ENCODE measurements at regions not wholly inside any gene's neighbourhood (a gene's known extent, or its start where the extent isn't known, plus 50 kb on each side); places are given as distances from the start of the nearest gene placed in this dataset.

DNA sequence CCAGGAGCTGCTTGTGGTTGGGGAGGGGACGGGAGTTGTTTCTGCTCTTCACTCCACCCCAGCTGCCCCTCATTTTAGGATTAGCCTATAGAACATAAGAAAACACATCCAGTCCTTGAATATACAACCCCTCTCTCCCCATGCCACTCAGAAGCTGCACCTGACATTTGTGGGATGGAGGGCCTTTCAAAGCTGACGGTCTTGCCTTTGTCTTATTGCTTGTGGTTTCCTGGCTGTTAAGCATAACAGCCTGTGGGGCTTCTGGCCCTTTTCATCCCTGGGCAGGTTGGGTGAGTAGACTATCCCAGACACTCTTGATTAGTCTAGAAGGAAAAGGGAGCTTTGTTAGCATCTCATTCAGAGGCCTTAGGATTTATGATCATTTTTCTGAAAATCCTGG is 407.6 kb upstream of the BOD1L1 start:
- DNase-seq (ENCODE audit: low read depth, low spot score): no peak

DNA sequence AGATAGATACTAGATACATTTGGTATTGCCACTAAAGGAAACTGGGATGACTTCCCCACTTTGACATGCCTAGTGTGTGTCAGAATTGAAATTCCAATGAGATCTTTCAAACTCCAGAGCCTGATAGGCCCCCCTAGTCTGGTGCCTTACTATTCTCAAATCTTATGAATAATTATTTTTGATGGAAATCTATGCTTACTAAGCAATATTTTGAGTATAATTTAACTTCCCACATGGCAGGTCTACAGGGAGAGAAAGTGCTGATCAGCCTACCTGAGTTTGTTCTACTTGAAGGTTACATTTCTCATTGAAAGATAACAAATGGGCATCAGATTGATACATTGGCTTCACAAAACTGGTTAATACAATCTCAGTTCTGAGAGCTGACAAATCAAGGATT is 415.7 kb upstream of the BOD1L1 start:
- no peak for DNase-seq (ENCODE audit: low read depth, low spot score)

DNA sequence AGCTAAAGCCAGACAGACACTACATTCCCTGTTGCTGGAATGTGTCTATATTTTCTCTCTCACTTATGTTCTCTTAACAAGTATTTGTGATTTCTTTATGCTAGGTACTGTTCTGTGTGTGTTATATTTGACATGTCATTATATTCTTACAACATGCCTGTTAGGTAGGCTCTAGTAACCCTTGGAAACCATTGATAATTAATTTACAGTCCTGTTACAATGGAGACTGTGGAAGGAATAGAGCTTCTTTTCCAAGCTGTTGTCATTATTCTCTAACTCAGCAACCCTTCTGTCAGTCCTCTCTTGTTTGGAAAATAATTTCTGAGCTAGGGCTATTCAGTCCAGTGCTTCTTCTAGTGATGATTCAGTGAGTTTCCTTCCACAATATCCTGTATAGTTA is 419.1 kb upstream of the BOD1L1 start:
- no peak for DNase-seq (ENCODE audit: low read depth, low spot score)

DNA sequence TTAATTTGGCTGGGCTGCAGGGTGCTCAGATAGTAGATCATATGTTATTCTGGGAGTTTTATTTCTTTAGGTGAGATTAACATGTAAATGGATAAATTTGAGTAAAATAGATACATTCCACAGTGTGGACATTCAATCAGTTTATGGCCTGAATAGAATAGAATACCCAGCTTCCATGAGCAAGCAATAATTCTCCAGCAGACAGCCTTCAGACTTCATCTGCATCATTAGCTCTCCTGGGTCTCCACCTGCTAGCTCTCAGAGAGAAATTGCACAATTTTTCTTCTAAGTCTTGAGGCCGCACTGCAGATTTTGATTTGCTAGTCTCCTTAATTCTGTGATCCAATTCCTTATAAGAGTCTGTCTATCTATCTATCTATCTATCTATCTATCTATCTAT is 420.3 kb upstream of the BOD1L1 start:
- DNase-seq (ENCODE audit: low read depth, low spot score): no peak

DNA sequence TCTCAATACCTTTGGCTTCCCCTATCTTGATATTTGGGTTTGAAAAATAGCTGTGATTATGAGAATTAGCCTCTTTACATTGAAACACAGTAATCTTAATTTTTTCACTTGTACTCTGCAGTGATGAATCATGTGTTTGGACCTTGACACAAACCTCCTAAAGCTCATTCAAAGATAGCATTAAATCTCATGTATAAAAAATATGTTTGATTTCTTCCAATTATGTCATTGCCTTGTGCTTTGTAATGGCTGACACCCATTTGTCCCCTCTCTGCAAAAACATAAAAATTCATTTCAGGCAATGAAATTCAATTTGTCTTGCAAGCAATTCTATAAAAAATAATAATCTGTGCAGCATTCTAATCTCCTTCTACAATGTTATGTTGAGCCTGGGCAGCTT is 422.4 kb upstream of the BOD1L1 start:
- no peak for DNase-seq (ENCODE audit: low read depth, low spot score)

DNA sequence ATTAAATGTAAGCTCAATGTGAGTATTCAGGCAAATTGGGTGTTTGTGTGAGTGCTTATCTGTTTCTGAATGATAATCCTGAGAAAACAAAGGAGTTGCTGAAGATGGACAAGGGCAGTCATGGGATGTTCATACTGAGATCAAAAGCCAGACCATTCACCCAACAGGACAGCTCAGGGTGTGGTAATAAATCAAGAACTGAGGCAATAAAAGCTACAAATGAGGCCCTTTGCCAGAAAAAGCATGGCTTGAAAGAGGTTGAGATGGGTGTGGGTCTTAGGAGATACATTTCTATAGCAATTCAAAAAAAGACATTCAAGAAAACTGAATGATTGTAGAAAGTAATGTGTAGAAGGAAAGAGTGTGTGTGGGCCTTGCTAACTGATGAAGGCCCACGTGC is 425.8 kb upstream of the BOD1L1 start:
- no peak for DNase-seq (ENCODE audit: low read depth, low spot score)

DNA sequence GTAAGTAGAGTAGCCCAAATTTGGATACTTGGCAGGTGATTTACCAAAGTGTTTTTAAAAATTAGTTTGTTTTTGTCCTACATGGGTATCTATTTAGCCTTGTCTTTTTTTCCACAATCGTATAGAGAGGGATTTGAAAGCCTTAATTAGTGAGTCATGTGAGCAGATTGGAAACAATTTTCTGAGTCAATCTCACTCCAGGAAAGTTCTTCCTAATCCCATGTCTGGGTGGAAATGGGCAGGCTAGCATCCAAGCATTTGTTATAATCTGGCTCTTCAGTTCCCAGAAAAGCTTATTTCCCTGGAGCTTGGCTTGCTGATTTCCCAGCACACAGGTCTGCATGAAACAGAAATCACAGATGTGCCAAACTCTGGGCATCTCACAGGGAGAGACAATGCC is 426.9 kb upstream of the BOD1L1 start:
- no peak for DNase-seq (ENCODE audit: low read depth, low spot score)

DNA sequence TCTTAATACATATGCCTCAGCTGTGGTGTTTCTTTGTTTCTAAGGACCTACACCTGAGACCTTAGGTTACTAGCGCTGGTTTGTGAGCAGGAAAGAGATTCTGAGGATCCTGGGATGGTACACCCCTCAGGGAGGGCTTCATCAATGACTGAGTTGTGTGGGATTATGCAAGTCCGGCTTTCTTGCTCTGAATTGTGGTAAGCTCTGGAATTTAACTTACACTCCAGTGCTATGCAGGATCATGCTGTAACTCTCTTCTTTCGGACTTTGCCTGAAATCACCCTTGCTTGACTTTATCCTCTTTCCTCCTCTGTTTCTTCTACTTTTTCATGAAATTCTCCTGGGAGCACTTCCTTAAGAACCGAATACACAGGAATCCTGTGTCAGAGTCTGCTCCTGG is 431.5 kb upstream of the BOD1L1 start:
- no peak for DNase-seq (ENCODE audit: low read depth, low spot score)

DNA sequence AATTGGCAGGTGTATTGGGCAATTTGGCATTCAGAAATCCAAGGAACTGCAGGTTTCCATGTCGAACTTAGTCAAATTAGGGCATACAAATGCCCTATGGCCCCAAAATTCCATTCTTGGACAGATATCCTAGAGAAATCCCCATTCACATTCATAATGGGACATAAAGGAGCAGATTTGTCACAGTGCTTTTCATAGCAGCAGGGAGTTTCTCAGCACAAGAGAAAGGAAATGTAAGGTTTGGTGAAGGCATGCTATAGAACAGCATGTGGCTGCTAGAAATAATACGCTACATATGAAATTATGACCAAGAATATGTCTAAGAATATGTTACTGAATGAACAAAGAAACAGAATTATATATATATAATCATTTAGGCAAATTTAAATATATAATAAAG is 437.5 kb upstream of the BOD1L1 start:
- DNase-seq (ENCODE audit: low read depth, low spot score): no peak

DNA sequence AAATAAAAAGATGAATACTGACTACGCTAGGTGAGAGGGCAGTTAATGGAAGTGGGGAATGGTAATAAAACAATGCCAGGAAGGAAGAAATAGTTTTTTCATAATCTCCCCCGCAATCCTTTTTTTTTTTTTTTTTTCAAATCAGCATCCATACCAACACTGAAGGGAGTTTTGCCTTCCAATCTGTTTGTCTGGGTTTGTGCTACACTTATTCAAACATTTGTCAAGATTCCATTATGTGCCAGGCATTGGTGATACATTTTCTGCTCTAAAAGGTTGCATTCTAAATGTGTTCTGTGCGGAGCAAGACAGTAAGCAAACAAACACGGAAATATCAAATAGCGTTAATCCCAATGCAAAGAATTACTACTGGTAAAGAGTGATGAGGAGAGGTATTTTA is 437.9 kb upstream of the BOD1L1 start:
- no peak for DNase-seq (ENCODE audit: low read depth, low spot score)

DNA sequence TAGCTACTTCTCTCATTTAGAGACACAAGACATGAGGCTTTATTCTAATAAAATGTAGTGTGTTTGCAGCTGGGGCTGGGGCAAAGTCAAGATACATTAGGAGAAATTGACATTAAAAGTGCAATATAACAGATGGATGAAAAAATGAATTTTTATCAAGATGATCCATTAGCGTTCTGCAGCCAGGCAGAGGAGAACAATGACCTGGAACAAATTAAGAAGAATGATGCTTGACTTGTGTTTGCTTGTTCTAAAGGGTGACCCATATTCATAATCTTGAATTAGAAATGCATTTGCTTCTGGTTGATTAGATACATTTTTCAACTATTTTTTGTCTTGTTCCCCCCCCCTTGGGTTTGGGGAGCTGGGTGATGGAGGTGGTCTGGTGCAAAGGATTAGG is 439.5 kb upstream of the BOD1L1 start:
- DNase-seq (ENCODE audit: low read depth, low spot score): no peak

DNA sequence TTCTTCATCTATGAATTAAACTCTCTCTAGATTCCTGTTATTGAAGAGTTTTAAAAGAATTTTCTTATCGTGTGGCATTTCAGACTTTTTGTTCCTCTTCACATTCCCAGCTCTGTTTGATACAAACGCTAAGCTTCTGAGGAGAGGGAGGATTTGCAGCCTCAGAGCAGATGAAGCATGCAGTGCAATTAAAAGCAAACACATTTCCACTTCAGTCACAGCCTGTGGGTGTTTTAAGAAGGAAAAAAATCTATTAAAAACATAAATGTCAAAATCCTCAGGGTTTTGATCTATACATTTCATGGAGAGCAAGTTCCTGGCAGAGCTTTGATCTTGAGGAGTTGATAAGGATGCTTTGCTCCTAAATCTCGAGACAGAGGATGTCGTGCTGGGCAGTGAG is 442.4 kb upstream of the BOD1L1 start:
- no peak for DNase-seq (ENCODE audit: low read depth, low spot score)

DNA sequence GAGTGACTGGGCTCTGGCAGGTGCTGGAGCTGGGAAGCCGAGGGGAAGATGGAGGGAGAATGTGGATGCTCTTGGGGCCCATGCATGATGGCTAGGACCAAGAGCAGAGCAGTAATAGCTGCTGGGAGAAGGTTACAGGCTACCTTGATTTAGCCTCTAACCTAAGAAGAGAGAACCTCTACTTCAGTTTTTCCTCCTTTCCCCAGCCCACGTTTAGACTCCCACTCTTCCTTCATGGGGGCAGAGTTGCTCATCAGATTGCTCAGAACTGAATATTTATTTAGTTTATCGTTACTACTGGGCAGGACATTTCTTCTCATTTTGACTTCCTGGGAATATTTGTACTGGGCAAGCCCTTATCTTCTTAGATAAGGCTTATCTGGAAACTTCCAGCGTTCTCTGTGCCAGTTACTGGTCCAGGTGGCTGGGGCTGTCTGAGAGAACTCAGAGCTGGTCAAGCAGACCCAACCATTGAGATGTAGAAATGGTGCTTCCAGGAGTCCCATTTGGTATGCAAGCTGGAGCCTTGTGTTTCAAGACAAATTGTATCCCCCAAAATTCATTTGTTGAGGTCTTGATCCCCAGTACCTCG is 442.9 kb upstream of the BOD1L1 start:
- no peak for DNase-seq (ENCODE audit: low read depth, low spot score)

DNA sequence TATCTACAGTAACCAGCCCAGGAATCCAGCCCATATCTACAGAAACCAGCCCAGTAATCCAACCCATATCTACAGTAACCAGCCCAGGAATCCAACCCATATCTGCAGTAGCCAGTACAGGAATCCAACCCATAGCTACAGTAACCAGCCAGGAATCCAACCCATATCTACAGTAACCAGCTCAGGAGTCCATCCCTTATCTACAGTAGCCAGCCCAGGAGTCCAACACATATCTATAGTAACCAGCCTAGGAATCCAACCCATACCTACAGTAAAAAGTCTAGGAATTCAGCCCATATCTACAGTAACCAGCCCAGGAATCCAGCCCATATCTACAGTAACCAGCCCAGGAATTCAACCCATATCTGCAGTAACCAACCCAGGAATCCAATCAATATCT is 445.0 kb upstream of the BOD1L1 start:
- no peak for DNase-seq (ENCODE audit: low read depth, low spot score)

DNA sequence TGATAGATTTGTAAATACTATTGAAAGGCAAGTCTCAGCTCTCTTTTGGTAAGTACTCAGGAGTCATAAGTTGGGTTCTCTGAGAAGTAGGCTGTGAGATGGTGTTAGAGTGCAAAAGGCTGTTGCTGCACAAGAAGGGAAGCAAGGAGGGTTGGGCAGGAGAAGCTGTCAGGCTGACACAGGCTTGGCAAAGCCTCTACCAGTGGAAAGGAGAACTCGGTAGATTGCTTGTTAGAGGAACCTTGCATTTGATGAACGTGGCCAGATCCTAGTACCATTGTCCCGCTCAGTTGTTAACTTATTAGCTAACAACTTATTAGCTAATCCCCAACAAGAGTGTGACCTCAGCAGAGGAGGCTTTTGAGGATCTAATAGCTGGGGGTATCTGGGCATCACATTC is 449.3 kb upstream of the BOD1L1 start:
- DNase-seq (ENCODE audit: low read depth, low spot score): no peak

DNA sequence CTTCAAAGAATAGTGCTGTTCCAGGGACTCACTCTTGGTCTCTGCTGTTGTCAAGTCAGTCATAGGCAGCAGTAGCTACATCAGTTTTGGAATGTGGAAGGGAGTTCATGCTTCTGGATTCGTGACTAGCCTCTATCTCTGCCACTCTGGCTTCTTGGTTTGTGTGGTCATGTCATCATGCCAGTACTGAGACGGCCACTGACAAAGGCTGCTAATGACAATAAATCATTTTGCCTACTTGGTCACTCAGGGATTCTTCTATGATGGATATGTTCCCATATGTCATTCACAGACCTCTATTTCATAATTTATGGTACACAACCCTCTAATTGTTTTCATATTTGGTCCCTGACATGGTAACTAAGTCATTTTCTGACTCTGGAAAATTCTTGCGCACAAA is 450.8 kb upstream of the BOD1L1 start:
- DNase-seq (ENCODE audit: low read depth, low spot score): no peak

DNA sequence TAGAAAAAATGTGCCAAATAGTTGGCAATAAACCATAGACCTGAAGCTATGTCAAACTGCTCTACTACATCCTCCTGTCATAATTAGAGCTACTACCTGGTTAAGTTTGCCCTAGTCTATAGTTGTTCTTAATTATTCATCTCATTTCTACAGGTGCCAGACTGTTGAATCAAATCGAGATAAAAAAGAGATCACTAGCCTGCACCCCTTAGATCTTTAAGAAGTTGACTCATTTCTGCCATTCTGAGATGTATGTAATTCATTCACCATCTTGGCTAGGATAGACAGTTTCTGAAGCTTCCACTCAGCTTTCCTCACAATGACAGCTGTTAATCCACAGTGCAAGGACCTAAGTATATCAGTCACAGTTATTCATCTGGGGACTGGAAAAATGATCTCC is 452.1 kb upstream of the BOD1L1 start:
- no peak for DNase-seq (ENCODE audit: low read depth, low spot score)

DNA sequence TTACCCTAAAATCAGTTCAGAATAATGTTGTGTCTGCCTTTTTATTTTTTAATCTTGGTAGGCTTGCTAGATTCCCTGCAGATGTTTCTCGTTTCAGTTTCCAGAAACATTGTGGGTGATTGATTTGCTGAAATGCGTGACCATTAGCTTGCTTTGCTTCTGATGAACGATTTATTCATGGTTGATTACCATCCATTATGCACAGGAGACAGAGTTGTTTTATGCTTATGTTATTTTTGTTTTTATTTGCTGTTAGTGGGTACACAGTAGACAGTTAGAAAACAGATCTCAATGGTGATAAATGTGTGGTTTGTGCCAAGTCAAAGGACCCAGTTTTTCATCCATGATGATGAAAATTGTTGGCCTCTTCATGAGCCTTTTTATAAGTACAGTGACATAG is 455.6 kb upstream of the BOD1L1 start:
- DNase-seq (ENCODE audit: low read depth, low spot score): no peak

DNA sequence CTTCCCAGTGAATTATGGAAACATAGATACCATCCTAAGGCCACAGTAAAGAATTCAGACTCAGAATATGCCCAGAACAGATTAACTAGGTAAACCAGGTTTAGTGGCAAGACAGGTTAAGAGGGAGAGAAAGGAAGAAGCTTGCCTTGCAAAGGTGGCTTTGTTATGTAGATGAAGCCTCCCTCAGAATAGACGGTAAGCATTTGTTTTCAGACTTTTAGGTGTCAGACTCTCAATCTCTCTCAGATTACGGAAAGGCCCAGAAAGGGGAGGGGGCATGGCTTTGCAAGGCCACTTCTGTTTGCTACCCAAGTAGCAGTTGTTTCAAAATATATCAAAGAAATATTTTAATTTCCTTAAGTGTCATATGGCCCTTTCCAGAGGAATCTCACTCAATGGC is 457.1 kb upstream of the BOD1L1 start:
- no peak for DNase-seq (ENCODE audit: low read depth, low spot score)

DNA sequence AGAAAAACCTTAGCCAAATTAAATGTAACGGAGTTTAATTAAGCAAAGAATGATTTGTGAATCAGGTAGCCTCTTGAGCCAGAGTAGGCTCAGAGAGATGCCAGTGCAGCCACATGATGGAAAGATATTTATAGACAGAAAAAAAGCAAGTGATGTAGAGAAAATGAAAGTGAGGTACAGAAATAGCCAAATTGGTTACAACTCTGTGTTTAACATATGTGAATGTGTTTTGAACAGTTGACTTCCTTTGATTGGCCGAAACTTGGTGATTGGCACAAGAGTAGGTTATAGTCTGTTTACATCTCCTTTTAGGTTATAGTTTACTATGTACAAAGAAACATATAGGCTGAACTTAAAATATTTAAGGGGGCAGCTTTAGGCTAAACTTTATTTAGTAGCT is 459.9 kb upstream of the BOD1L1 start:
- DNase-seq (ENCODE audit: low read depth, low spot score): no peak

DNA sequence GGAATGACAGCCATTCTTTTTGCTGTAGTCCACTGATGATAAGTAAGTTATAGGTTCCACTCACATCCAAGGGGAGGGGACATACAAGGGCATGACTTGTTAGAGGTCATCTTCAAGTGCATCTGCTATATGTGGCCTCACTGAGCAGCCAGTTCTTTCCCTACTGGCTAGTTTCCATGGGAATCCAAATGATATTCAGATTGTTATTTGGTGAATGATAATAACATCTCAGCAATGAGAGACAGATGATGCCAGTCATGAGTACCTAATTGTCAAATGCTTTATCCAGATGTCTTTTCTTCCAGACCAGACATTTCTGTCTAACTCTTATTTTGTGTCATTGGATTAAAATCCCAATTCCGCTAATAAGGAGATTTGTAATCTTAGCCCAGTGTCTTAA is 460.4 kb upstream of the BOD1L1 start:
- no peak for DNase-seq (ENCODE audit: low read depth, low spot score)

DNA sequence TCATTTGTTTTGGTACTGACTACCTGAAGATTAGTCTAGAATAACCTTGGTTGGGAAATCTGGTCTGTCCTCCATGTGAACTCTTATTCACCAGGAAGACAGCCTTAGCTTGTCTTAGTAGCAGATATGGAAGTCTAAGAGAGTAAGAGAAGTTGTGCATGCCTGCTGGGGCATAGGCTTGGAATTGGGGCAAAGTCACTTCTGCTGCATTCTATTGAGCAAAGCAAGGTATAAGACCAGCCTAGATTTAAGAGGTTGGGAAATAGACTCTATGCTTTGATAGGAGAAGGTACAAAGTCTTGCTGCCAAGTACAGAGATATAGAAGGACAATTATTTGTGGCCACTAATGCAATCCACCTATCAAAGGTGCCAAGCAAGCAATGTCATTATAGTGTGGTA is 464.0 kb upstream of the BOD1L1 start:
- no peak for DNase-seq (ENCODE audit: low read depth, low spot score)

DNA sequence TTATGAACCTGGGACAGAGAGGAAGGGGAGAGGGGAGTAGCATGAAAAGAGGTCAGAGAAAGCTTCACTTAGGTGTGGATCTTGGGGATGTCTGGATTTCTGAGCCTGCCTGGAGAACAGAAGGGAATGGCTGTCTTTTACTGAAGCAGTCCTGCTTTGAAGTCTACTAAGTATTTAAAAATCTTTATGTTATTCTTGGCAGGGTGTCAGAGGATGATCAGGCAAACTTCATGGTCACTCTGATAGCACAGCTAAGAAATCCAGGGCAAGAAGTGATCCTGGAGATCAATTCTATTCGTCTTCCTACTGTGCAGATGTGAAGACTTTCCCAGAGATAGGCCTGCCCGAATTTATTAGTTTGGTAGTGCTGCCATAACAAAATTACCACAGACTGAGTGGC is 464.4 kb upstream of the BOD1L1 start:
- DNase-seq (ENCODE audit: low read depth, low spot score): no peak

DNA sequence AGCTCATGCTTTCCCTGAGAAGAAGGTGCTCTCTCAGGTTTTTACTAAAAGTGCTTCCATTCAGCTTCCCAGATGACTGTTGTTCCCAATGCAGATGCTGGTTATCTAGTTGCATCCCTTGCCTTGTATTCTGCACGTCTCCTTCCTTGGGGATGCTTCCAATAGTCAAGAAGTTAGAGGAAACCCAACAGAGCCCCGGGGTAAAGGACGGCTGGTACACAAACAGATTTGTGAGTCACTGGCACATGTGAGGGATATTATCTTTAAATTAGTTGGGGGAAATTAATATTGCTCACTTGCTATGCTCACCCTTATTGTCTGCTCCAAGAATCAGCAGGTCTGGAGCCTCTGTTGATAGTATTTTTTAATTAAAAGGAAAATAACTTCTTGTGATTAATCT is 465.2 kb upstream of the BOD1L1 start:
- no peak for DNase-seq (ENCODE audit: low read depth, low spot score)

DNA sequence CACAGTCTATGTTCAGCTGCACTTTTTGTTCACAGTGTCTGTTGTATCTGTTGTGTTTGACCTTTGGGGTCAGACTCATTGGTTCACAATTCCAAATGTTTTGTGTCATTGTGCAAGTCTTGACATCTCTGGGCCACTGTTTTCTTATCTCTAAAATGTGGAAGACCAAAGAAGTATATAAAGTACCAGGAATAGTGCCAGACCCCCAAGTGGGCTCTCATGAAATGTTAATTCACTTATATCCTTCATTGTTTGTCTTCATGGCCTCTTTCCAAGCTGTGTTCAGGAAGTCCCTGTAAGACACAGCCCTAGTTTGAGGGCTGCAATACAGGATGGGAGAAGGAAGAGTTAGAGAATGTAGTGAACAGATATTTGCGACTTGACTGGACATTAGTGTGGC is 468.3 kb upstream of the BOD1L1 start:
- DNase-seq (ENCODE audit: low read depth, low spot score): peak; percentile 24
